ENCODE measurements at regions not wholly inside any gene's neighbourhood (a gene's known extent, or its start where the extent isn't known, plus 50 kb on each side); places are given as distances from the start of the nearest gene placed in this dataset.
A peak's percentile ranks its signal among the peaks of the same experiment; 100 is the strongest.

GRCh38 chr2:177090967-177091366 lies 121.6 kb upstream of the HNRNPA3 start (continued):
- TF ChIP-seq, protein P1, sequence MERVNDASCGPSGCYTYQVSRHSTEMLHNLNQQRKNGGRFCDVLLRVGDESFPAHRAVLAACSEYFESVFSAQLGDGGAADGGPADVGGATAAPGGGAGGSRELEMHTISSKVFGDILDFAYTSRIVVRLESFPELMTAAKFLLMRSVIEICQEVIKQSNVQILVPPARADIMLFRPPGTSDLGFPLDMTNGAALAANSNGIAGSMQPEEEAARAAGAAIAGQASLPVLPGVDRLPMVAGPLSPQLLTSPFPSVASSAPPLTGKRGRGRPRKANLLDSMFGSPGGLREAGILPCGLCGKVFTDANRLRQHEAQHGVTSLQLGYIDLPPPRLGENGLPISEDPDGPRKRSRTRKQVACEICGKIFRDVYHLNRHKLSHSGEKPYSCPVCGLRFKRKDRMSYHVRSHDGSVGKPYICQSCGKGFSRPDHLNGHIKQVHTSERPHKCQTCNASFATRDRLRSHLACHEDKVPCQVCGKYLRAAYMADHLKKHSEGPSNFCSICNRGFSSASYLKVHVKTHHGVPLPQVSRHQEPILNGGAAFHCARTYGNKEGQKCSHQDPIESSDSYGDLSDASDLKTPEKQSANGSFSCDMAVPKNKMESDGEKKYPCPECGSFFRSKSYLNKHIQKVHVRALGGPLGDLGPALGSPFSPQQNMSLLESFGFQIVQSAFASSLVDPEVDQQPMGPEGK (CRISPR knock-in tag; IDR thresholded peaks at IDR 0.05; ENCODE audit: borderline replicate concordance): no peak
- TF ChIP-seq TOX (CRISPR knock-in tag; IDR thresholded peaks at IDR 0.05; ENCODE audit: borderline replicate concordance) (no peak), SNAI2 (CRISPR knock-in tag; IDR thresholded peaks at IDR 0.05) (no peak)
- TF ChIP-seq, protein P2, sequence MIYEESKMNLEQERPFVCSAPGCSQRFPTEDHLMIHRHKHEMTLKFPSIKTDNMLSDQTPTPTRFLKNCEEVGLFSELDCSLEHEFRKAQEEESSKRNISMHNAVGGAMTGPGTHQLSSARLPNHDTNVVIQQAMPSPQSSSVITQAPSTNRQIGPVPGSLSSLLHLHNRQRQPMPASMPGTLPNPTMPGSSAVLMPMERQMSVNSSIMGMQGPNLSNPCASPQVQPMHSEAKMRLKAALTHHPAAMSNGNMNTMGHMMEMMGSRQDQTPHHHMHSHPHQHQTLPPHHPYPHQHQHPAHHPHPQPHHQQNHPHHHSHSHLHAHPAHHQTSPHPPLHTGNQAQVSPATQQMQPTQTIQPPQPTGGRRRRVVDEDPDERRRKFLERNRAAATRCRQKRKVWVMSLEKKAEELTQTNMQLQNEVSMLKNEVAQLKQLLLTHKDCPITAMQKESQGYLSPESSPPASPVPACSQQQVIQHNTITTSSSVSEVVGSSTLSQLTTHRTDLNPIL (CRISPR knock-in tag; IDR thresholded peaks at IDR 0.05; ENCODE audit: low read depth): no peak

GRCh38 chr2:177093371-177093770 lies 119.2 kb upstream of the HNRNPA3 start:
- no peak for ATAC-seq
- TF ChIP-seq, protein P3, sequence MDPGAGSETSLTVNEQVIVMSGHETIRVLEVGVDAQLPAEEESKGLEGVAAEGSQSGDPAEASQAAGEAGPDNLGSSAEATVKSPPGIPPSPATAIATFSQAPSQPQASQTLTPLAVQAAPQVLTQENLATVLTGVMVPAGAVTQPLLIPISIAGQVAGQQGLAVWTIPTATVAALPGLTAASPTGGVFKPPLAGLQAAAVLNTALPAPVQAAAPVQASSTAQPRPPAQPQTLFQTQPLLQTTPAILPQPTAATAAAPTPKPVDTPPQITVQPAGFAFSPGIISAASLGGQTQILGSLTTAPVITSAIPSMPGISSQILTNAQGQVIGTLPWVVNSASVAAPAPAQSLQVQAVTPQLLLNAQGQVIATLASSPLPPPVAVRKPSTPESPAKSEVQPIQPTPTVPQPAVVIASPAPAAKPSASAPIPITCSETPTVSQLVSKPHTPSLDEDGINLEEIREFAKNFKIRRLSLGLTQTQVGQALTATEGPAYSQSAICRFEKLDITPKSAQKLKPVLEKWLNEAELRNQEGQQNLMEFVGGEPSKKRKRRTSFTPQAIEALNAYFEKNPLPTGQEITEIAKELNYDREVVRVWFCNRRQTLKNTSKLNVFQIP (CRISPR knock-in tag; IDR thresholded peaks at IDR 0.05; ENCODE audit: borderline replicate concordance, low read depth): no peak
- TF ChIP-seq ISL1 (CRISPR knock-in tag; IDR thresholded peaks at IDR 0.05): peak; percentile 58

GRCh38 chr2:177098001-177098613 lies 114.5 kb upstream of the HNRNPA3 start:
- no peak for ATAC-seq
- TF ChIP-seq ARNTL (CRISPR knock-in tag; IDR thresholded peaks at IDR 0.05; ENCODE audit: borderline replicate concordance, low read depth) (no peak), ZNF8 (CRISPR knock-in tag; IDR thresholded peaks at IDR 0.05) (no peak), PPARA (CRISPR knock-in tag; IDR thresholded peaks at IDR 0.05; ENCODE audit: borderline replicate concordance) (no peak), OSR1 (CRISPR knock-in tag; IDR thresholded peaks at IDR 0.05) (no peak), CSRNP3 (CRISPR knock-in tag; IDR thresholded peaks at IDR 0.05) (no peak), TCF4 (CRISPR knock-in tag; IDR thresholded peaks at IDR 0.05; ENCODE audit: borderline replicate concordance) (no peak), ZNF565 (CRISPR knock-in tag; conservative IDR thresholded peaks at IDR 0.05; ENCODE audit: low read depth) (no peak), RARB (CRISPR knock-in tag; IDR thresholded peaks at IDR 0.05) (no peak), CSDC2 (CRISPR knock-in tag; IDR thresholded peaks at IDR 0.05) (no peak), TOX (CRISPR knock-in tag; IDR thresholded peaks at IDR 0.05; ENCODE audit: borderline replicate concordance) (no peak), ZNF70 (CRISPR knock-in tag; IDR thresholded peaks at IDR 0.05) (no peak)
- TF ChIP-seq, protein P2 (CRISPR knock-in tag; IDR thresholded peaks at IDR 0.05; ENCODE audit: low read depth): no peak
- TF ChIP-seq, protein P4, sequence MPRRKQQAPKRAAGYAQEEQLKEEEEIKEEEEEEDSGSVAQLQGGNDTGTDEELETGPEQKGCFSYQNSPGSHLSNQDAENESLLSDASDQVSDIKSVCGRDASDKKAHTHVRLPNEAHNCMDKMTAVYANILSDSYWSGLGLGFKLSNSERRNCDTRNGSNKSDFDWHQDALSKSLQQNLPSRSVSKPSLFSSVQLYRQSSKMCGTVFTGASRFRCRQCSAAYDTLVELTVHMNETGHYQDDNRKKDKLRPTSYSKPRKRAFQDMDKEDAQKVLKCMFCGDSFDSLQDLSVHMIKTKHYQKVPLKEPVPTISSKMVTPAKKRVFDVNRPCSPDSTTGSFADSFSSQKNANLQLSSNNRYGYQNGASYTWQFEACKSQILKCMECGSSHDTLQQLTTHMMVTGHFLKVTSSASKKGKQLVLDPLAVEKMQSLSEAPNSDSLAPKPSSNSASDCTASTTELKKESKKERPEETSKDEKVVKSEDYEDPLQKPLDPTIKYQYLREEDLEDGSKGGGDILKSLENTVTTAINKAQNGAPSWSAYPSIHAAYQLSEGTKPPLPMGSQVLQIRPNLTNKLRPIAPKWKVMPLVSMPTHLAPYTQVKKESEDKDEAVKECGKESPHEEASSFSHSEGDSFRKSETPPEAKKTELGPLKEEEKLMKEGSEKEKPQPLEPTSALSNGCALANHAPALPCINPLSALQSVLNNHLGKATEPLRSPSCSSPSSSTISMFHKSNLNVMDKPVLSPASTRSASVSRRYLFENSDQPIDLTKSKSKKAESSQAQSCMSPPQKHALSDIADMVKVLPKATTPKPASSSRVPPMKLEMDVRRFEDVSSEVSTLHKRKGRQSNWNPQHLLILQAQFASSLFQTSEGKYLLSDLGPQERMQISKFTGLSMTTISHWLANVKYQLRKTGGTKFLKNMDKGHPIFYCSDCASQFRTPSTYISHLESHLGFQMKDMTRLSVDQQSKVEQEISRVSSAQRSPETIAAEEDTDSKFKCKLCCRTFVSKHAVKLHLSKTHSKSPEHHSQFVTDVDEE (CRISPR knock-in tag; IDR thresholded peaks at IDR 0.05): no peak

DNA sequence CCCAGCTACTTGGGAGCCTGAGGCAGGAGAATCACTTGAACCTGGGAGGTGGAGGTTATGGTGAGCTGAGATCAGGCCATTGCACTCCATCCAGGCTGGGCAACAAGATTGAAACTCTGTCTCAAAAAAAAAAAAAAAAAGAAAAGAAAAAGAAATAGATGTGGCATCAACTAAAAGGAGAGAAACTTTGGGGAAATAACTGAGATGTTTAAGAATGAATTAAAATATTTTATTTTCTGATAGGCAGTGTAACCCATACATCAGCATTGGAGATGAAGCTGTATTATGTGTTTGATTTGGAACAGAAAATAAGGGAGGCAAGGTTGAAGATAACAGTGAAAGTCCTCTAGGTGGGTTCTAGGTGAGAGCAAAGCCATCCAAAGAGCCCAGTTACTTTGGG lies 110.7 kb upstream of the HNRNPA3 start:
- no peak for TF ChIP-seq ISL1 (CRISPR knock-in tag; IDR thresholded peaks at IDR 0.05)
- TF ChIP-seq GLIS3 (CRISPR knock-in tag; IDR thresholded peaks at IDR 0.05): no peak
- TF ChIP-seq PPARA (CRISPR knock-in tag; IDR thresholded peaks at IDR 0.05; ENCODE audit: borderline replicate concordance): no peak
- TF ChIP-seq, protein P3 (CRISPR knock-in tag; IDR thresholded peaks at IDR 0.05; ENCODE audit: borderline replicate concordance, low read depth): no peak
- TF ChIP-seq CSDC2 (CRISPR knock-in tag; IDR thresholded peaks at IDR 0.05): no peak
- no peak for TF ChIP-seq TCF4 (CRISPR knock-in tag; IDR thresholded peaks at IDR 0.05; ENCODE audit: borderline replicate concordance)
- peak; percentile 93 for TF ChIP-seq ZFP30 (CRISPR knock-in tag; IDR thresholded peaks at IDR 0.05)
- no peak for TF ChIP-seq ZNF70 (CRISPR knock-in tag; IDR thresholded peaks at IDR 0.05)
- no peak for ATAC-seq
